BE2C (cell line): ENCODE measurements at regions not wholly inside any gene's neighbourhood (a gene's known extent, or its start where the extent isn't known, plus 50 kb on each side); places are given as distances from the start of the nearest gene placed in this dataset.

Experiments used
- DNase-seq: peaks from one replicate; pipeline ENCODE4 v3.0.0-alpha.2; 2020
- H3K27me3 ChIP-seq: fragments of 250-450 bp; sonication (Bioruptor Pico); 2 replicates; pipeline ENCODE4 v1.5.1; 2020; ENCODE audit warnings: mild to moderate bottlenecking
- H3K36me3 ChIP-seq: fragments of 250-450 bp; sonication (Bioruptor Pico); 2 replicates; pipeline ENCODE4 v1.5.1; 2020; ENCODE audit warnings: mild to moderate bottlenecking
- H3K4me1 ChIP-seq: fragments of 250-450 bp; sonication (Bioruptor Pico); 2 replicates; pipeline ENCODE4 v1.5.1; 2020
- H3K4me3 ChIP-seq: 2 replicates; pipeline ENCODE4 v1.5.1; 2011; ENCODE audit warnings: low read depth, low read length
- H3K9me3 ChIP-seq: fragments of 250-450 bp; sonication (Bioruptor Pico); 2 replicates; pipeline ENCODE4 v1.5.1; 2020
- TF ChIP-seq, protein P1 (sequence below): IDR thresholded peaks from 2 replicates; pipeline ENCODE4 v1.5.1; 2012; ENCODE audit warnings: mild to moderate bottlenecking, low read depth, low read length

DNA sequence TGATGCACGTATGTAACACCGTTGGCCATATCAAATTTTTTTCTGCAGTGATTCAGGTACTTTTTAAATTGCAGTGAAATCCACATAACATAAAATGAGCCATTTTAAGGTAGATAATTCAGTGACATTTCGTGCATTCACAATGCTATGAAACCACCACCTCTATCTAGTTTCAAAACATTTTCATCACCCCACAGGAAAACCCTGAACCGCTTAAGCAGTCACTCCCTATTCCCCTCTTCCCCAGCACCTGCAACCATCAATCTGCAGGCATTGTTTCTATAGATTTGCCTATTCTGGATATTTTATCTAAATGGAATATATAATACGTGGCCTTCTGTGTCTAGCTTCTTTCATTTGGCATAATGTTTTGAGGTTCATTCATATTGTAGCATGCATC is 79.2 kb downstream of the BOD1 start:
- no peaks in the 10 kb centered on the region for H3K4me1 ChIP-seq
- H3K36me3 ChIP-seq: no peaks in the 10 kb centered on the region
- DNase-seq: no peak
- H3K9me3 ChIP-seq: no peaks in the 10 kb centered on the region
- H3K27me3 ChIP-seq: peaks cover 16% of the 10 kb centered on the region
- TF ChIP-seq, protein P1, sequence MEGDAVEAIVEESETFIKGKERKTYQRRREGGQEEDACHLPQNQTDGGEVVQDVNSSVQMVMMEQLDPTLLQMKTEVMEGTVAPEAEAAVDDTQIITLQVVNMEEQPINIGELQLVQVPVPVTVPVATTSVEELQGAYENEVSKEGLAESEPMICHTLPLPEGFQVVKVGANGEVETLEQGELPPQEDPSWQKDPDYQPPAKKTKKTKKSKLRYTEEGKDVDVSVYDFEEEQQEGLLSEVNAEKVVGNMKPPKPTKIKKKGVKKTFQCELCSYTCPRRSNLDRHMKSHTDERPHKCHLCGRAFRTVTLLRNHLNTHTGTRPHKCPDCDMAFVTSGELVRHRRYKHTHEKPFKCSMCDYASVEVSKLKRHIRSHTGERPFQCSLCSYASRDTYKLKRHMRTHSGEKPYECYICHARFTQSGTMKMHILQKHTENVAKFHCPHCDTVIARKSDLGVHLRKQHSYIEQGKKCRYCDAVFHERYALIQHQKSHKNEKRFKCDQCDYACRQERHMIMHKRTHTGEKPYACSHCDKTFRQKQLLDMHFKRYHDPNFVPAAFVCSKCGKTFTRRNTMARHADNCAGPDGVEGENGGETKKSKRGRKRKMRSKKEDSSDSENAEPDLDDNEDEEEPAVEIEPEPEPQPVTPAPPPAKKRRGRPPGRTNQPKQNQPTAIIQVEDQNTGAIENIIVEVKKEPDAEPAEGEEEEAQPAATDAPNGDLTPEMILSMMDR: no peak
- no peak overlapping the region for H3K4me3 ChIP-seq

- Histone ChIP-seq H3K27me3 (peaks cover 16% of the 10 kb centered on the region), H3K9me3 (no peaks in the 10 kb centered on the region), H3K4me3 (no peak overlapping the region), H3K36me3 (no peaks in the 10 kb centered on the region), H3K4me1 (no peaks in the 10 kb centered on the region)
- no peak for DNase-seq
- TF ChIP-seq, protein P1: no peak
Measured at GRCh38 chr5:173535976-173536639, 80.3 kb downstream of the BOD1 start.

DNA sequence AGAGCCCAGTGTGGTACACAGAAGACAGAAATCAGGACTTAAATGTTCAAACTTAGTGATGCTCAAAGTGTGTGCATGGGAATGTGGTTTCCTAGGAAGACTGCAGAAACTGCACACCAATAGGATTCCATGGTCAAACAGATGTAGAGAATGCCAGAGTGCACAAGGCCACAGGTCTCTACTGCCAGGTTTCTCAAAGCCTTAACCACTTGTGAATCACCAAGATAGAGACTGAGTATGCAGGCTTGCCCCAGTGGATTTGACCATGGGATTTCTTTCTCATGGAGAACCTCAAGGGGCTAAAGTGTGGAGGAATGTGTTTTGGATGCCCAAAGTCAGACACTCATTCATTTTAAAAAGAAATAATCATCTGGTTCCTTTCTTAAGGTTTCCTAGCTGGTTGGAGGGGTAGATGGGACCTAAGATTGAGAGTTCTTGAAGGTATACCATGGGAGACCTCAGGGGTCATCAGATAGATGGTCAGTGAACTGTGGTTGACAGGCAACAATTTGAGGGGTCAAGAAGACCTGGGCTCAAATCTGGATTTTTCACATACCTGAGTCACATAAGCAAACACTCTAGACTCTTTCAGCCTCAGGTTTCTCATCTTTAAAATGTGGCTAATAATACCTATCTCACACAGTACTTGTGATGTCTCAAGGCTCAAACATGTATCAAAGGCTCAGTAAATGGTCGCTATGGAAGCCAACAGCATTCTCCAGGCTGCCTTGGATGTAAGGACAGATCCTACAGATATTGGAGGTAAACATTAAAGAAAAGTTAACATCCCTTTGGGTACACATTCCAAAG is 81.1 kb downstream of the BOD1 start:
- Histone ChIP-seq H3K4me3 (no peak overlapping the region), H3K4me1 (no peaks in the 10 kb centered on the region), H3K36me3 (no peaks in the 10 kb centered on the region), H3K27me3 (peaks cover 16% of the 10 kb centered on the region), H3K9me3 (no peaks in the 10 kb centered on the region)
- TF ChIP-seq, protein P1: no peak
- DNase-seq: no peak

DNA sequence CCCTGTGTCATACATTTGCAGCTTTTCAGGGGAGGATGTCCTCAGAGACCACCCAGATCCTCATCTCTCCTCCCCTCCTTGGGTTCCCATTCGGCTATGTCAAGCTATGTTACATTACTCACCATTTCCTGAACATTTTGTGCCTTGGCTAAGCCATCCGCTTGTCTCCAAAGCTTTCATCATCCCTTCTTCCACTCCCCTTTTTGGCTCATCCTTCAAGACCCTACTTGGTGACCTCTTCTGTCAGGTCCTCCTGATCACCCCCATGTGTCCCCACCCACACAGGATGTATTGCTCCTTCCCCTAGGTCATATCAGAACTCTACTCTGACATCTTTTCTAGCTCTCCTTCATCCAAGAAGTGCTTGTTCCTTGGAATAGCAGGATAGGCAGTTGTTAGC is 81.8 kb downstream of the BOD1 start:
- Histone ChIP-seq H3K4me1 (no peaks in the 10 kb centered on the region), H3K36me3 (no peaks in the 10 kb centered on the region)
- TF ChIP-seq, protein P1: no peak

GRCh38 chr5:173534031-173534430 is 82.4 kb downstream of the BOD1 start:
- H3K4me3 ChIP-seq: no peak overlapping the region
- no peak for DNase-seq
- H3K36me3 ChIP-seq: no peaks in the 10 kb centered on the region
- TF ChIP-seq, protein P1: no peak
- H3K9me3 ChIP-seq: no peaks in the 10 kb centered on the region
- no peaks in the 10 kb centered on the region for H3K4me1 ChIP-seq
- H3K27me3 ChIP-seq: peaks cover 16% of the 10 kb centered on the region

More for the DNA sequence above, 81.8 kb downstream of the BOD1 start:
- H3K4me3 ChIP-seq: no peak overlapping the region
- no peaks in the 10 kb centered on the region for H3K9me3 ChIP-seq
- DNase-seq: no peak
- peaks cover 16% of the 10 kb centered on the region for H3K27me3 ChIP-seq
